GM19240 (cell line): ENCODE measurements at regions not wholly inside any gene's neighbourhood (a gene's known extent, or its start where the extent isn't known, plus 50 kb on each side); places are given as distances from the start of the nearest gene placed in this dataset.

Experiments
- DNase-seq: peaks from one replicate; pipeline ENCODE4 v3.0.0; 2011; ENCODE audit warnings: low spot score; ENCODE audit not compliant: insufficient read length

GRCh38 chr1:222370913-222371675, 176.8 kb downstream of the HHIPL2 start:
- no peak for DNase-seq

GRCh38 chr1:222370081-222370912, 177.6 kb downstream of the HHIPL2 start:
- DNase-seq: no peak

GRCh38 chr1:222369148-222369547, 178.8 kb downstream of the HHIPL2 start:
- no peak for DNase-seq

GRCh38 chr1:222358100-222358499, 189.8 kb downstream of the HHIPL2 start:
- no peak for DNase-seq

GRCh38 chr1:222357252-222357651, 190.7 kb downstream of the HHIPL2 start:
- DNase-seq: no peak

- DNase-seq: no peak
These were observed 200.3 kb downstream of the HHIPL2 start for GRCh38 chr1:222347627-222348026.

- no peak for DNase-seq
These were observed 200.9 kb downstream of the HHIPL2 start for GRCh38 chr1:222346955-222347354.

GRCh38 chr1:222339376-222339947, 208.4 kb downstream of the HHIPL2 start:
- DNase-seq: no peak

- DNase-seq: no peak
These were observed 212.3 kb downstream of the HHIPL2 start for GRCh38 chr1:222335586-222335985.

GRCh38 chr1:222334026-222334680, 213.8 kb downstream of the HHIPL2 start:
- DNase-seq: no peak

- DNase-seq: no peak
These were observed 216.1 kb downstream of the HHIPL2 start for GRCh38 chr1:222331765-222332164.

GRCh38 chr1:222331340-222331739, 216.6 kb downstream of the HHIPL2 start:
- DNase-seq: no peak

GRCh38 chr1:222329493-222330045, 218.3 kb downstream of the HHIPL2 start:
- no peak for DNase-seq

- DNase-seq: no peak
These were observed 221.2 kb downstream of the HHIPL2 start for GRCh38 chr1:222326710-222327036.

GRCh38 chr1:222326006-222326709, 221.7 kb downstream of the HHIPL2 start:
- no peak for DNase-seq

GRCh38 chr1:222325506-222325905, 222.4 kb downstream of the HHIPL2 start:
- DNase-seq: no peak

- no peak for DNase-seq
These were observed 233.1 kb downstream of the HHIPL2 start for GRCh38 chr1:222314839-222315238.

GRCh38 chr1:222310836-222311235, 237.1 kb downstream of the HHIPL2 start:
- DNase-seq: no peak

- no peak for DNase-seq
These were observed 240.3 kb downstream of the HHIPL2 start for GRCh38 chr1:222307621-222308020.

GRCh38 chr1:222306512-222306911, 241.4 kb downstream of the HHIPL2 start:
- no peak for DNase-seq

- DNase-seq: no peak
These were observed 241.9 kb downstream of the HHIPL2 start for GRCh38 chr1:222306011-222306410.
